Endothelial cell of umbilical vein (primary cell): ENCODE measurements at regions not wholly inside any gene's neighbourhood (a gene's known extent, or its start where the extent isn't known, plus 50 kb on each side); places are given as distances from the start of the nearest gene placed in this dataset.

ENCODE experiments used
- BruUV-seq: library from RNA; stranded (reverse); fragments of 400-500 nt; replicated peaks from 2 replicates; lab custom pipeline; 2021; lab: Mats Ljungman, UMichigan
- CTCF ChIA-PET: fragments of 300-600, 350-600 bp; sonication (Branson Sonifier 250); formaldehyde crosslinking; loops from one replicate; lab custom pipeline; 2021; ENCODE audit warnings: antibody characterized with exemption, inconsistent platforms; lab: Charles Lee
- POLR2A ChIA-PET: fragments of 300-600, 350-600 bp; sonication (Branson Sonifier 250); formaldehyde crosslinking; loops from one replicate; lab custom pipeline; 2021; ENCODE audit warnings: antibody characterized with exemption, inconsistent platforms; lab: Charles Lee
- DNase-seq: peaks from one replicate; pipeline ENCODE4 v3.0.0-alpha.2; 2011; ENCODE audit warnings: low read depth, low spot score
- FAIRE-seq: peaks from 2 replicates; lab custom pipeline; 2011; peaks lifted over from hg19 to GRCh38; lab: Jason Lieb, UNC
- H2AFZ ChIP-seq: 2 replicates; pipeline ENCODE4 v1.6.0; 2012; ENCODE audit warnings: low read depth, low read length, control low read depth, inconsistent platforms
- H3K27ac ChIP-seq: 2 replicates; pipeline ENCODE4 v1.5.1; 2011; ENCODE audit warnings: low read depth, mild to moderate bottlenecking, control low read depth, low read length, moderate library complexity; ENCODE audit not compliant: insufficient read depth
- H3K27me3 ChIP-seq, 2 experiments: 2 replicates each; pipeline versions ENCODE4 v1.6.0 to v1.6.1; 2011; ENCODE audit warnings: low read length in 2 of 2, mixed read lengths in 1 of 2; ENCODE audit not compliant: control insufficient read depth in 2 of 2, insufficient read depth in 2 of 2
- H3K36me3 ChIP-seq, 2 experiments: 2 replicates in 1 of 2; 3 replicates in 1 of 2; pipeline ENCODE4 v1.5.1; 2011; ENCODE audit warnings: low read length in 2 of 2, mild to moderate bottlenecking in 1 of 2, moderate library complexity in 1 of 2; ENCODE audit not compliant: control insufficient read depth in 2 of 2, insufficient read depth in 2 of 2; ENCODE audit errors: extremely low read depth in 1 of 2
- H3K4me1 ChIP-seq: 3 replicates; pipeline ENCODE4 v1.5.1; 2011; ENCODE audit warnings: mild to moderate bottlenecking, low read length; ENCODE audit not compliant: control insufficient read depth, insufficient read depth; ENCODE audit errors: extremely low read depth
- H3K4me2 ChIP-seq: 2 replicates; pipeline ENCODE4 v1.6.1; 2011; ENCODE audit warnings: low read length, control low read depth, mixed read lengths; ENCODE audit not compliant: insufficient read depth
- H3K4me3 ChIP-seq, 3 experiments: fragments of 200-600 bp in 1 of 3; sonication (generic), shearing (Covaris generic) in 1 of 3; replicated peaks in 1 of 3; 2 replicates each; pipeline ENCODE4 v1.5.1; 2011 to 2016; ENCODE audit warnings: control low read depth in 3 of 3, low read length in 3 of 3, mild to moderate bottlenecking in 2 of 3, inconsistent platforms in 1 of 3, low read depth in 1 of 3, moderate library complexity in 1 of 3; ENCODE audit not compliant: insufficient read depth in 1 of 3
- H3K79me2 ChIP-seq: 2 replicates; pipeline ENCODE4 v1.6.0; 2012; ENCODE audit warnings: low read length, inconsistent platforms; ENCODE audit not compliant: control insufficient read depth, insufficient read depth
- H3K9ac ChIP-seq: replicated peaks from 2 replicates; pipeline ENCODE3; 2011; ENCODE audit warnings: low read length, control low read depth; ENCODE audit not compliant: insufficient read depth; ENCODE audit errors: extremely low read depth
- H3K9me1 ChIP-seq: replicated peaks from 3 replicates; pipeline ENCODE4 v1.6.0; 2011; ENCODE audit warnings: mild to moderate bottlenecking, low read length; ENCODE audit not compliant: control insufficient read depth, insufficient read depth; ENCODE audit errors: extremely low read depth
- H3K9me3 ChIP-seq: replicated peaks from 2 replicates; pipeline ENCODE4 v1.5.1; 2012; ENCODE audit warnings: low read length, inconsistent platforms; ENCODE audit not compliant: control insufficient read depth, insufficient read depth
- H4K20me1 ChIP-seq: replicated peaks from 2 replicates; pipeline ENCODE3; 2011; ENCODE audit warnings: mild to moderate bottlenecking, low read length; ENCODE audit not compliant: control insufficient read depth, insufficient read depth; ENCODE audit errors: extremely low read depth
- EZH2 ChIP-seq: IDR thresholded peaks from 2 replicates; pipeline ENCODE4 v1.6.1; 2012; ENCODE audit warnings: borderline replicate concordance, low read depth, mild to moderate bottlenecking, moderate library complexity, low read length, inconsistent platforms; ENCODE audit not compliant: severe bottlenecking
- FOS ChIP-seq: IDR thresholded peaks from 2 replicates; pipeline ENCODE4 v1.6.1; 2011; ENCODE audit warnings: mild to moderate bottlenecking, low read length, moderate library complexity, borderline replicate concordance; ENCODE audit not compliant: insufficient read depth
- GATA2 ChIP-seq: IDR thresholded peaks from 2 replicates; pipeline ENCODE4 v1.7.0; 2011; ENCODE audit warnings: low read depth, mild to moderate bottlenecking, moderate library complexity, mixed read lengths, low read length; ENCODE audit not compliant: insufficient read length, insufficient read depth
- JUN ChIP-seq: IDR thresholded peaks from 2 replicates; pipeline ENCODE4 v1.6.1; 2011; ENCODE audit warnings: borderline replicate concordance, low read depth; ENCODE audit not compliant: insufficient read length, insufficient read depth
- MAX ChIP-seq: IDR thresholded peaks from 2 replicates; pipeline ENCODE4 v1.6.1; 2011; ENCODE audit not compliant: insufficient read depth, insufficient read length
- MYC ChIP-seq: IDR thresholded peaks from one replicate; pipeline ENCODE4 v1.6.1; 2011; ENCODE audit warnings: mild to moderate bottlenecking, low read depth, low read length
- POLR2A ChIP-seq: IDR thresholded peaks from 2 replicates; pipeline ENCODE4 v1.6.1; 2012; ENCODE audit warnings: low read depth, mild to moderate bottlenecking, control low read depth, low read length
- POLR2AphosphoS5 ChIP-seq: IDR thresholded peaks from 2 replicates; pipeline ENCODE4 v1.6.1; 2012; ENCODE audit warnings: low read depth, mild to moderate bottlenecking, control low read depth, low read length, moderate library complexity; ENCODE audit not compliant: insufficient read depth
- dilution Hi-C: fragments of 300-500 bp; cut with MboI; formaldehyde crosslinking; loops from one replicate; pipeline ENCODE4 v1.15.0; 2019; ENCODE audit warnings: low sequenced_read_pairs; ENCODE audit not compliant: extremely low pct_ligation_motif_present
- intact Hi-C: fragments of 100-400 bp; cut with micrococcal nuclease; formaldehyde crosslinking; loops from one replicate; pipeline ENCODE4 v1.10.0; 2022
- TF ChIP-seq, protein P1 (sequence below), 2 donors: IDR thresholded peaks; 1 replicate in 1 of 2; 2 replicates in 1 of 2; pipeline ENCODE4 v1.5.1; 2011; ENCODE audit warnings: low read length in 2 of 2, mild to moderate bottlenecking in 2 of 2, moderate library complexity in 2 of 2, control low read depth in 1 of 2, inconsistent platforms in 1 of 2, low read depth in 1 of 2; ENCODE audit not compliant: insufficient read depth in 1 of 2; ENCODE audit errors: extremely low read depth in 1 of 2

GRCh38 chr15:53068636-53069035, 278.5 kb upstream of the ONECUT1 start:
- BruUV-seq = no TSS peak
- Histone ChIP-seq H3K27ac (no peak overlapping the region), H3K4me2 (no peak overlapping the region), H3K79me2 (no peaks in the 10 kb centered on the region), H3K4me3 (no peak overlapping the region), H4K20me1 (no peaks in the 10 kb centered on the region), H3K4me1 (no peaks in the 10 kb centered on the region), H3K9ac (no peak overlapping the region), H3K27me3 (no peaks in the 10 kb centered on the region), H3K9me1 (no peaks in the 10 kb centered on the region), H3K9me3 (no peaks in the 10 kb centered on the region), H3K36me3 (no peaks in the 10 kb centered on the region), H2AFZ (no peak overlapping the region)
- FAIRE-seq (no peak), DNase-seq (no peak)
- POLR2A ChIA-PET = no interaction called here
- intact Hi-C loops (no loop called here), dilution Hi-C loops (no loop called here)
- CTCF ChIA-PET = no interaction called here
- no peak for TF ChIP-seq MYC
- no peak for TF ChIP-seq GATA2
- TF ChIP-seq EZH2 = no peak
- TF ChIP-seq, protein P1, sequence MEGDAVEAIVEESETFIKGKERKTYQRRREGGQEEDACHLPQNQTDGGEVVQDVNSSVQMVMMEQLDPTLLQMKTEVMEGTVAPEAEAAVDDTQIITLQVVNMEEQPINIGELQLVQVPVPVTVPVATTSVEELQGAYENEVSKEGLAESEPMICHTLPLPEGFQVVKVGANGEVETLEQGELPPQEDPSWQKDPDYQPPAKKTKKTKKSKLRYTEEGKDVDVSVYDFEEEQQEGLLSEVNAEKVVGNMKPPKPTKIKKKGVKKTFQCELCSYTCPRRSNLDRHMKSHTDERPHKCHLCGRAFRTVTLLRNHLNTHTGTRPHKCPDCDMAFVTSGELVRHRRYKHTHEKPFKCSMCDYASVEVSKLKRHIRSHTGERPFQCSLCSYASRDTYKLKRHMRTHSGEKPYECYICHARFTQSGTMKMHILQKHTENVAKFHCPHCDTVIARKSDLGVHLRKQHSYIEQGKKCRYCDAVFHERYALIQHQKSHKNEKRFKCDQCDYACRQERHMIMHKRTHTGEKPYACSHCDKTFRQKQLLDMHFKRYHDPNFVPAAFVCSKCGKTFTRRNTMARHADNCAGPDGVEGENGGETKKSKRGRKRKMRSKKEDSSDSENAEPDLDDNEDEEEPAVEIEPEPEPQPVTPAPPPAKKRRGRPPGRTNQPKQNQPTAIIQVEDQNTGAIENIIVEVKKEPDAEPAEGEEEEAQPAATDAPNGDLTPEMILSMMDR (IDR thresholded peaks at IDR 0.05; ENCODE audit: extremely low read depth in 1 of 2, insufficient read depth in 1 of 2, low read depth in 1 of 2, low read length in 2 of 2) = no peak
- TF ChIP-seq POLR2A = no peak
- TF ChIP-seq FOS = no peak
- TF ChIP-seq MAX = no peak
- no peak for TF ChIP-seq POLR2AphosphoS5
- TF ChIP-seq JUN = no peak
